ENCODE measurements at regions not wholly inside any gene's neighbourhood (a gene's known extent, or its start where the extent isn't known, plus 50 kb on each side); places are given as distances from the start of the nearest gene placed in this dataset.

DNA sequence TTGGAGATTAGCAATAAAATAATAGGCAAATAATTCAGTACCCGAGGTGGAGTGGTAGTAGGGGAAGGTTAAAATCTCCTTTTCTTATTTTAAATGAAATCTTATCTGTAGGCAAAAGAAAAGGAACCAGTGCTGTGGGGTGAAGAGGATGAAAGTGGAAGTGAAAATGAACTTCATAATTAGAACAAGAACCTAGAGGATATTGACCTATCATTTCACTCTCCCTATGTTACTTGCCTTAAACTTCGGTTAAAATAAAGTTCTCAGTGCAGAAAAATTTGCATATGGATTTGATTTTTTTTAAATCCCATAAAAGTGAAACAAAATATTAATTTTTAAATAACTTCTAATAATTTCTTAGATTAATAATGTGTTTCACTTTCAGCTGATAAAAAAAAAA is 1094.9 kb upstream of the C9orf72 start (continued):
- TF ChIP-seq PYGO2 (tag; IDR thresholded peaks at IDR 0.05) (no peak), ATF6 (CRISPR knock-in tag; IDR thresholded peaks at IDR 0.05) (no peak), CTCF (IDR thresholded peaks at IDR 0.05 in 2 of 3, conservative IDR thresholded peaks at IDR 0.05 in 1 of 3; ENCODE audit: insufficient read depth in 2 of 3, low read depth in 1 of 3, low read length in 3 of 3) (no peak)

- H3K27me3 ChIP-seq (ENCODE audit: control insufficient read depth in 2 of 2, insufficient read depth in 2 of 2, low read length in 2 of 2) = no peaks in the 10 kb centered on the region
- intact Hi-C loops (cut with micrococcal nuclease) = no loop called here
- H3K9ac ChIP-seq (ENCODE audit: insufficient read depth in 1 of 2, low read depth in 2 of 2, low read length in 2 of 2) = no peak overlapping the region
- WGBS (ENCODE audit: insufficient coverage, low coverage, missing lambda C conversion rate) = no CpG with 5 or more reads among the region's 3 CpGs
- no peak for DNase-seq (ENCODE audit: extremely low read depth in 1 of 4, low spot score in 3 of 4)
- H3K79me2 ChIP-seq (ENCODE audit: control insufficient read depth, insufficient read depth, low read length) = no peaks in the 10 kb centered on the region
- ChIA-PET POLR2A (no interaction called here), CTCF (ENCODE audit: low intra/inter-chr PET ratio) (no interaction called here)
- H3K4me3 ChIP-seq = no peak overlapping the region
- no peak overlapping the region for H3K27ac ChIP-seq (ENCODE audit: extremely low read depth, low read depth, low read length)
- TF ChIP-seq C11orf30 (IDR thresholded peaks at IDR 0.05; ENCODE audit: low read depth) (no peak), ZNF76 (CRISPR knock-in tag; IDR thresholded peaks at IDR 0.05; ENCODE audit: borderline replicate concordance) (no peak), DACH1 (IDR thresholded peaks at IDR 0.05; ENCODE audit: partially characterized antibody) (no peak), CREB5 (CRISPR knock-in tag; IDR thresholded peaks at IDR 0.05) (no peak), ARID2 (IDR thresholded peaks at IDR 0.05) (no peak), IRF1 (CRISPR knock-in tag; IDR thresholded peaks at IDR 0.05; ENCODE audit: borderline replicate concordance) (no peak), SETDB1 (IDR thresholded peaks at IDR 0.05; ENCODE audit: low read length) (no peak)
- in situ Hi-C loops (cut with MboI) = no loop called here
- no peak overlapping the region for H3K4me2 ChIP-seq (ENCODE audit: insufficient read depth, low read length)
- no peaks in the 10 kb centered on the region for H3K4me1 ChIP-seq (replicated peaks in 1 of 2; ENCODE audit: control insufficient read depth in 2 of 2, insufficient read depth in 2 of 2, low read length in 2 of 2)
- no TSS peak for BruUV-seq (replicated peaks)
- no peaks in the 10 kb centered on the region for H3K36me3 ChIP-seq (ENCODE audit: control insufficient read depth, insufficient read depth, low read length)
- H3K9me3 ChIP-seq (replicated peaks; ENCODE audit: control insufficient read depth, insufficient read depth, low read depth, low read length) = no peaks in the 10 kb centered on the region
- H4K20me1 ChIP-seq (replicated peaks; ENCODE audit: control insufficient read depth, insufficient read depth, low read length) = no peaks in the 10 kb centered on the region
- no peak overlapping the region for H2AFZ ChIP-seq (ENCODE audit: low read depth, low read length)
- H3K9me1 ChIP-seq (ENCODE audit: control insufficient read depth, insufficient read depth, low read length) = no peaks in the 10 kb centered on the region
- no peak for ATAC-seq
- FAIRE-seq = no peak
Measured at GRCh38 chr9:28671000-28671399, 1097.7 kb upstream of the C9orf72 start.

All from K562 (cell line).